Heart right ventricle (tissue), 16 donors: ENCODE measurements at regions not wholly inside any gene's neighbourhood (a gene's known extent, or its start where the extent isn't known, plus 50 kb on each side); places are given as distances from the start of the nearest gene placed in this dataset.

Experiments
- ATAC-seq, 8 donors: fragments of 200-7000 bp; cut with Tn5 transposase; one replicate each; pipeline ENCODE4 v1.9.1; 2020; ENCODE audit warnings: mild to moderate bottlenecking in 8 of 8, moderate library complexity in 8 of 8, moderate number of reproducible peaks in 1 of 8
- DNase-seq, 2 donors: peaks; one replicate each; pipeline ENCODE4 v3.0.0-alpha.2; 2020
- H3K27ac ChIP-seq, 10 donors: fragments of 200-600 bp; sonication (generic) in 2 of 10; one replicate each; pipeline versions ENCODE4 v1.5.0 to v1.8.0; 2020 to 2022; ENCODE audit warnings: mild to moderate bottlenecking in 3 of 10
- H3K27me3 ChIP-seq, 7 donors: fragments of 200-600 bp; one replicate each; pipeline ENCODE4 v1.8.0; 2021 to 2022; ENCODE audit warnings: mild to moderate bottlenecking in 2 of 7
- H3K36me3 ChIP-seq, 9 donors: fragments of 200-600 bp; sonication (generic) in 1 of 9; one replicate each; pipeline versions ENCODE4 v1.5.0 to v1.8.0; 2020 to 2022; ENCODE audit warnings: mild to moderate bottlenecking in 2 of 9
- H3K4me1 ChIP-seq, 9 donors: fragments of 200-600 bp; sonication (generic) in 1 of 9; one replicate each; pipeline versions ENCODE4 v1.5.0 to v1.8.0; 2020 to 2022; ENCODE audit warnings: mild to moderate bottlenecking in 4 of 9
- H3K4me3 ChIP-seq, 10 donors: fragments of 200-600 bp; sonication (generic) in 2 of 10; one replicate each; pipeline versions ENCODE4 v1.5.0 to v1.8.0; 2020 to 2022; ENCODE audit warnings: mild to moderate bottlenecking in 7 of 10, moderate library complexity in 2 of 10
- H3K9me3 ChIP-seq, 11 donors: fragments of 200-600 bp in 10 of 11; sonication (generic) in 2 of 11; one replicate each; pipeline versions ENCODE4 v1.5.0 to v1.8.0; 2013 to 2022; ENCODE audit warnings: mild to moderate bottlenecking in 2 of 11, control low read depth in 1 of 11, moderate library complexity in 1 of 11
- WGBS, 2 donors: extraction: QIAGEN DNeasy Blood & Tissue Kit; methylation state at CpG; one replicate each; pipeline ENCODE4 v1.1.7; 2013; ENCODE audit warnings: inconsistent platforms in 1 of 2; 5-methylcytosine and 5-hydroxymethylcytosine counted together
- intact Hi-C, 10 donors: fragments of 100-400 bp; cut with DNase I; formaldehyde crosslinking; loops; one replicate each; pipeline versions ENCODE4 v1.11.1 to v1.14.2; 2022
- TF ChIP-seq, protein P1 (sequence below), 9 donors: fragments of 200-600 bp; sonication (generic) in 2 of 9; IDR thresholded peaks; one replicate each; pipeline versions ENCODE4 v1.5.0 to v1.8.0; 2021 to 2022; ENCODE audit warnings: antibody characterized with exemption in 9 of 9, mild to moderate bottlenecking in 5 of 9, moderate library complexity in 1 of 9
- donor health status: Arrhythmogenic right ventricular cardiomyopathy.
- donor health status: ischemic (EF 13 %, LVEDD 7.1; RV severe dilation, severe dysfunction).
- donor health status: healthy with polysubstance abuse.
- donor health status: DM: no; HTN: yes; CAD: no.
- donor health status: DM: no; HTN: no; CAD: no.
- donor health status: ischemic (EF 25% LVEDD 6.9; RV normal size, moderate dysfunction).
- donor health status: ischemic (EF 25% LVEDD 5.7; RV mildly dilated, moderate dysfunction).
- donor health status: healthy.
- donor health status: DM: yes; HTN: yes; CAD: no.
- donor health status: Ischemic cardiomyopathy.
- donor health status: ischemic (EF 35%, LVEDD 5.7; RV mildly dilated, moderate dysfunction).
- donor health status: nonischemic (EF 11% LVEDD 7.7; RV severe dilation, severe dysfunction).
- donor health status: DM: yes; HTN: yes; CAD: no.
- donor health status: PGD.
- donor health status: ischemic (EF 29% LVEDD 5.4; RV normal size, mild dysfunction).
- donor health status: nonischemic (EF 23%, LVEDD 6.1; RV moderate dilation, normal function).

DNA sequence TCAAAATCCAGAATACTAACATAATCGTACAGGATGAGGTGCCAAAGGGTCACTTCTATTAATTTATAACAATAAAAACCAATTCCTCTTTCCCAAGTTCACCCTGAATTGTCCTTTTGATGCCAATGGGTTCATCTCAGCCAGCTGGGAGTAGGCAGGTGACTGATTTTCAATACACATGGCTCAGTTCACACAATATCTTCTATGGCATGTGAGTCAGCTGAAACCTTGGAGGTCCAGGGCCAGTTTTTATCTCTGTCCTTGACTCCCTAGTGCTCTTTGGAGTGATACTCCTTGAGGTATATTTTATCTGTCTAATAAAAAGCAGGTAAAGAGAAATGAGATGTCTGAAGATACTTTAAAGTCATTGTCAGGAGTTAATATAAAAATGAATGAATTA lies 186.6 kb downstream of the SMC2 start:
- H3K36me3 ChIP-seq = no peaks in the 10 kb centered on the region
- no peaks in the 10 kb centered on the region for H3K9me3 ChIP-seq
- ATAC-seq (no peak), DNase-seq (no peak)
- no peaks in the 10 kb centered on the region for H3K27me3 ChIP-seq
- WGBS, 2 donors = 76 to 83% methylated on average over 1 of the region's 1 CpG
- TF ChIP-seq, protein P1, sequence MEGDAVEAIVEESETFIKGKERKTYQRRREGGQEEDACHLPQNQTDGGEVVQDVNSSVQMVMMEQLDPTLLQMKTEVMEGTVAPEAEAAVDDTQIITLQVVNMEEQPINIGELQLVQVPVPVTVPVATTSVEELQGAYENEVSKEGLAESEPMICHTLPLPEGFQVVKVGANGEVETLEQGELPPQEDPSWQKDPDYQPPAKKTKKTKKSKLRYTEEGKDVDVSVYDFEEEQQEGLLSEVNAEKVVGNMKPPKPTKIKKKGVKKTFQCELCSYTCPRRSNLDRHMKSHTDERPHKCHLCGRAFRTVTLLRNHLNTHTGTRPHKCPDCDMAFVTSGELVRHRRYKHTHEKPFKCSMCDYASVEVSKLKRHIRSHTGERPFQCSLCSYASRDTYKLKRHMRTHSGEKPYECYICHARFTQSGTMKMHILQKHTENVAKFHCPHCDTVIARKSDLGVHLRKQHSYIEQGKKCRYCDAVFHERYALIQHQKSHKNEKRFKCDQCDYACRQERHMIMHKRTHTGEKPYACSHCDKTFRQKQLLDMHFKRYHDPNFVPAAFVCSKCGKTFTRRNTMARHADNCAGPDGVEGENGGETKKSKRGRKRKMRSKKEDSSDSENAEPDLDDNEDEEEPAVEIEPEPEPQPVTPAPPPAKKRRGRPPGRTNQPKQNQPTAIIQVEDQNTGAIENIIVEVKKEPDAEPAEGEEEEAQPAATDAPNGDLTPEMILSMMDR (IDR thresholded peaks at IDR 0.05) = no peak
- no peaks in the 10 kb centered on the region for H3K4me1 ChIP-seq
- no peak overlapping the region for H3K4me3 ChIP-seq
- no peak overlapping the region for H3K27ac ChIP-seq
- intact Hi-C loops = no loop called here

- no peaks in the 10 kb centered on the region for H3K9me3 ChIP-seq
- 62 to 83% methylated on average over 1 of the region's 1 CpG for WGBS, 2 donors
- H3K36me3 ChIP-seq = no peaks in the 10 kb centered on the region
- ATAC-seq (no peak), DNase-seq (no peak)
- no peak overlapping the region for H3K4me3 ChIP-seq
- H3K27ac ChIP-seq = no peak overlapping the region
- TF ChIP-seq, protein P1 (IDR thresholded peaks at IDR 0.05) = no peak
- H3K27me3 ChIP-seq = no peaks in the 10 kb centered on the region
- no peaks in the 10 kb centered on the region for H3K4me1 ChIP-seq
- intact Hi-C loops = no loop called here
These were observed 192.1 kb downstream of the SMC2 start for GRCh38 chr9:104286187-104286586.

GRCh38 chr9:104286799-104287198 lies 192.7 kb downstream of the SMC2 start:
- no peak for ATAC-seq
- intact Hi-C loops = no loop called here
- TF ChIP-seq, protein P1 (IDR thresholded peaks at IDR 0.05) = no peak
- Histone ChIP-seq H3K27me3 (no peaks in the 10 kb centered on the region), H3K4me1 (no peaks in the 10 kb centered on the region), H3K36me3 (no peaks in the 10 kb centered on the region), H3K9me3 (no peaks in the 10 kb centered on the region), H3K4me3 (no peak overlapping the region), H3K27ac (no peak overlapping the region)
- no peak for DNase-seq
- WGBS, 2 donors = 31 to 32% methylated on average over 2 of the region's 2 CpGs

- TF ChIP-seq, protein P1 (IDR thresholded peaks at IDR 0.05) = no peak
- ATAC-seq = no peak
- intact Hi-C loops = no loop called here
- Histone ChIP-seq H3K4me3 (no peak overlapping the region), H3K9me3 (no peaks in the 10 kb centered on the region), H3K4me1 (no peaks in the 10 kb centered on the region), H3K27me3 (no peaks in the 10 kb centered on the region), H3K36me3 (no peaks in the 10 kb centered on the region), H3K27ac (no peak overlapping the region)
- WGBS, 2 donors = 75 to 79% methylated on average over 5 of the region's 5 CpGs
- DNase-seq = no peak
These were observed 193.3 kb downstream of the SMC2 start for GRCh38 chr9:104287253-104287878.
